HCEC 1CT (cell line): ENCODE measurements at regions not wholly inside any gene's neighbourhood (a gene's known extent, or its start where the extent isn't known, plus 50 kb on each side); places are given as distances from the start of the nearest gene placed in this dataset.

Experiments
- DNase-seq: peaks from one replicate; pipeline ENCODE4 v3.0.0-alpha.2; 2017

DNA sequence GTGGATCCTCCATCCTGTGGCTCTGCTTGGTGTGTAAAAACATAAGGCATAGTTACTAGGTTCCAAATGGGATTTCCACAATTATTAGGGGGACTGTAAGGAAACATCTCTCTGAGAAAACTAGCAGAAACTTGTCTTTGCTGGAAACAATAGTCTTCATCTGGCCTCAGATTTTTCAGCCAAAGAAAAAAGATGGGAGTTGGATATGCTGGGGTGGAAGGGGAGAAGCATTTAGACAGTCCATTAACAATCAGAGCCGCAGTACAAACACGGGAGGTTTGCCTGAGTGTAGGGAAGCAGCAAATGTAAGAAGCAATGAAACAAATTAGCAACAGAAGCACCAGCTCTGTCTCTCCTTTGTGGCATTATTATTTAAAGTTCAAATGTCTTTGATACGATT lies 402.7 kb upstream of the ZNF608 start:
- no peak for DNase-seq

DNA sequence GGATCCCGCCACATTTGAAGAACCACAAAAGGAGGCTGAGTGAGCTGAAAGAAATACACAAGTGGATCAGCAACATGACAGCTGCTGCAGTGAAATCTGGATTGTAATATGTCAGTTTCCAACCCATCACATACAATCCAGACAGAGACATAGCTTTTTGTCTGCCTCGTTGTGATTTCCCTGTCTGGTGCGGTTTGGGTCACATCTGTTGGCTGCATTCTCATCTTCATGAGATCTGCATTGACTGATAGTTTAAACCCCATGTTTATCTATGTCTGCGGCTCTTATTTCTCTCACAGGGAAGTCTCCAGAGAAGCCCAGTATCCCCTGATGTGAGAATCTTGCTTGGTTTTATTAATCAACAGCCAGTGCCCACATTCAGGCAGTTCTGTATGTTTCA lies 403.1 kb upstream of the ZNF608 start:
- DNase-seq: no peak

- DNase-seq: no peak
Measured at GRCh38 chr5:125150041-125150669, 403.7 kb upstream of the ZNF608 start.

- DNase-seq: no peak
Measured at GRCh38 chr5:125151150-125151900, 404.9 kb upstream of the ZNF608 start.

- DNase-seq: no peak
Measured at GRCh38 chr5:125152044-125152443, 405.6 kb upstream of the ZNF608 start.

- no peak for DNase-seq
Measured at GRCh38 chr5:125152461-125153189, 406.2 kb upstream of the ZNF608 start.

- DNase-seq: no peak
Measured at GRCh38 chr5:125153231-125153630, 406.8 kb upstream of the ZNF608 start.

- DNase-seq: no peak
Measured at GRCh38 chr5:125154301-125155110, 408.1 kb upstream of the ZNF608 start.

GRCh38 chr5:125160787-125161502 lies 414.5 kb upstream of the ZNF608 start:
- no peak for DNase-seq

- no peak for DNase-seq
Measured at GRCh38 chr5:125162714-125163113, 416.3 kb upstream of the ZNF608 start.

- no peak for DNase-seq
Measured at GRCh38 chr5:125169396-125169795, 423.0 kb upstream of the ZNF608 start.

- no peak for DNase-seq
Measured at GRCh38 chr5:125171641-125172040, 425.2 kb upstream of the ZNF608 start.

DNA sequence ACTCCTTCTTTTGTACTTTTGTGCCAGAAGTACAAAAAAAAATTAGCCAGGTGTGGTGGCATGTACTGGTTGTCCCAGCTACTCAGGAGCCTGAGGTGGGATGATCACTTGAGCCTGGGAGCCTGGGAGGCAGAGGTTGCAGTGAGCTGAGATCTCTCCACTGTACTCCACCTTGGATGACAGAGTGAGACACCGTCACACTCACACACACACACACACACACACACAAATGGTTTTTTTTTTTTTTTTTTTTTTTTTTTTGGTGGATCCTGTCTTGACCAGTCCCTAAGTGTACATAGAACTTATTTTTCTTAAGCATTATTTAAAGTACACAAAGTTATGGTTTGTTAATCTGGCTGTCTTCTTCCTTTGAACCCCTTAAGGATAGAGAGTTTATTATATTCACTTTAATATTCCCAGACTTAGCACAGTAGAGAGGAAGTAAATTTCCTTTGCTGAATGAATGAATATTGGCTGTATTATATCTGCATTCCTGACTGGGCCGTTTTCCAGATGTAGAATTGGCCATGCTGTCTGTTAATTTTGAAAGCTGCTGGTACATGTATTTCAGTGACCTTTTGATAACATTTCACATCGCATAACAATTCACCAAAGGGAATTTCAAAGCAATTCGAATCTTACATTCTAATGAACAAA lies 429.0 kb upstream of the ZNF608 start:
- no peak for DNase-seq

DNA sequence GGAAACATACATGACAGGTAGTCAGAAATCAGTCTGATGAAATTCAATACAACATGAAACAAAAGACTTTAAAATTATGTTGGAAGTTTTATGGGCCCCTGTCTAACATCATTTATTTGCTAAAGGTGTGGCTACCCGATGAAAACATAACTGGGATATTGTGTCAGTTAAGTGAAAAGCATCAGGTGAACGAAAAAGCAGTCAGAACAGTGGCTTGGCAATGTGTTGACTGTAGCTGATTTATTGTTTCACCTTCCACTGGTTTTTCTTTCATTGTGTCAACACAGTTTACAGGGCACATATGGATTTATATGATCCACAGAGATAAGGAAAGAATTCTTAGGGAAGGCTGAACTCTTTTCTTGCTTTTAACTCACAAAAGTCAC lies 429.6 kb upstream of the ZNF608 start:
- no peak for DNase-seq

GRCh38 chr5:125177340-125177739 lies 430.9 kb upstream of the ZNF608 start:
- DNase-seq: no peak

DNA sequence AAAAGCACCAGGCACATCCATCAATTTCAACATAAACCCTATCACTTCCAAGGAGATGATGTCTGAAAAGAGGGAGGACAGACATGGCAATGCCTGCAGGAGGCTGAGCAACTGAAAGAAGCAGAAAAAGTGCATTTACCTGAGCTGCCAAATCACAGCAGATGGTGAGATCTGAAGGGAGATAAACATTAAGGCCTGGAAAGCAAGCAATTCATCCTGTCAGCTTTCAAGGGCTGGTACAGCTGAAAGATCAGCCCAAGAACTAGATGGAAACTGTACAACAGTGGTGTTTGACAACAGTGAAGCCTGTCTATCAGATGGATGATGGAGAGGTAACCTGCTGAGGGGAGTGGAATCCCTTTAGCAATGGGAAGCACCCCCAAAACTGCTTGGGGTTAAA lies 433.2 kb upstream of the ZNF608 start:
- no peak for DNase-seq

DNA sequence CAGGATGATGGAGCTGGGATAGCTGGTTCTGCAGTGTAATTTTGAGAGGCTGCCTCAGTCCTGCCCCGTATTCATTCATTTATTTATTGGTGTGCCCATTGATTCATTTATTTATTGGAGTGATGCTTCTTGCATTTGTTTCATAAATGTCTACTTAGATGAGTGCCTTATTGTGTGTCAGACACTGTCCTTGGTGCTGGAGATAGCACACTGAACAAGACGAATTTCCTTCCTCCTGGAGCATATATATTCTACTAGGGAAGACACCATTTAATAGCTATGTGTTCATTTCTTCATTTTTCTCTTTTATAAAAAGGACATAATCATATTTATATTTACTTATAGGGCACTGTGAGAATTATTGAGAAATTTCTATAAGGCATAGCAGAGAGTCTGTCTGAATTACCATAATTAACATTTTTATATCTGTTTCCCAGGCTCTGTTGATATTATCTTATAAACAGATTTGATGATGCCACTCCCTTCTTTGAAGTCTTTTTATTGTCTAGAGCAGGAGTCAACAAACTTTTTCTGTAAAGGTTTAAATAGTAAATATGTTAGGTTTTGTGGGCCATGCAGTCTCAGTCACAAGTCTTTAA lies 433.9 kb upstream of the ZNF608 start:
- DNase-seq: peak; percentile 13

DNA sequence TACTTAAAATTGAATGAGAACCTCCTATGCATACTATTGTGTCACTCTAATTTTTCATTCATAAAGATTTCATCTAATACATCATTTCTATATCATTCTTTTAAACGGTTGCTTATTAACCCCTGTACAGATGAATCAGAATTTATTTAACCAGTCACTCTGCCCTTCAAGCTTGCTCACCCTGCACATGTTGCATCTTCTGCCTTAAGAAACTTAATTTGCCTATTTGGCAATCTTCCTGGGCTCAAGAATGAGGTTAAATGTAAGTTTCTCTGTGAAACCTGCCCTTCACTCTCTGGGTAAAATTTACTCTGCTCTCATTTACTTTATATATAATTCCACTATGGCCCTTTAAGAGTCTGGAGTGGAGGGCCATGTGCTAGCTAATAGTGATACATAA lies 434.7 kb upstream of the ZNF608 start:
- DNase-seq: peak; percentile 7

DNA sequence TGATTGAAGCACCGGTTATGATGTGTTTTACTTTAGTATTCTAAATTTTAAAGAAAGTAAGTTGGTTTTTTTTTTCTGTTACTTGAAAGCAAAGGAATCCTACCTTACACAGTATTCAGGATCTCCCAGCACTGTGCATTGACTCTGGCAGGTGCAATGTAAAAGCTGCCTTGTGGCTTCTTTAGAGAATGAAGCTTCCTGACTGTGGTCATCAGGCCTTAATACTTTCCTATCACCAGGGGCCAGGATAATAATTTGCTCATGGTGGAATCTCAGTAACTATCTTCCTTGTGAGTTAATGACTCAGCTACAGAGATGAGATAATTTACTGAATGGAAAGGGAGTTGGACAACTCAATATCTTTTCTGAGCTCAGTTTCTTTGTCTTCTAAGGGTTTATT lies 435.5 kb upstream of the ZNF608 start:
- no peak for DNase-seq

DNA sequence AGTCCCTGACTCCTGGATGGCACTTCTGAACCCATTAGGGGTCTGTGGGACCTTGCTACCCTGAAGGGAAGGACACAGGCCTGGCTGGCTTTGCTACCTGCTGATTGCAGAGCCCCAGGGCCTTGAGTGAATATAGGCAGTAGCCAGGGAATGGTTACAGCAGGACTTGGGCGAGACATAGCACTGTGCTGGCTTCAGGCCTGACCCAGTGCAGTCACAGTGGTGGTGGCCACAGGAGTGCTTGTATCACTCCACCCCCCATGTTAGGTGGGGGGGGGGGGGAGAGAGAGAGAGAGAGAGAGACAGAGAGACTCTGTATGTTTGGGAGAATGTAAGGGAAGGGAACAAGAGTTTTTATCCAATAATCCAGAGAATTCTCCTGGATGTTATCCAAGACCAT lies 439.3 kb upstream of the ZNF608 start:
- no peak for DNase-seq

- no peak for DNase-seq
Measured at GRCh38 chr5:125186911-125187375, 440.5 kb upstream of the ZNF608 start.
